Lung (tissue), 11 donors: ENCODE measurements at regions not wholly inside any gene's neighbourhood (a gene's known extent, or its start where the extent isn't known, plus 50 kb on each side); places are given as distances from the start of the nearest gene placed in this dataset.

Source experiments
- ATAC-seq: fragments of 200-7000 bp; cut with Tn5 transposase; one replicate; pipeline ENCODE4 v1.9.1; 2020; ENCODE audit warnings: moderate number of reproducible peaks; ENCODE audit not compliant: insufficient read depth, low FRiP score
- DNase-seq, 3 donors: peaks; one replicate each; pipeline ENCODE4 v3.0.0-alpha.2; 2013 to 2017
- H3K27ac ChIP-seq, 2 donors: one replicate each; pipeline ENCODE4 v1.5.1; 2013; ENCODE audit warnings: mild to moderate bottlenecking in 2 of 2, moderate library complexity in 2 of 2, control low read depth in 1 of 2, inconsistent platforms in 1 of 2, low read depth in 1 of 2, low read length in 1 of 2
- H3K27me3 ChIP-seq, 3 donors: one replicate each; pipeline ENCODE4 v1.5.1; 2013; ENCODE audit warnings: low read length in 2 of 3; ENCODE audit not compliant: control insufficient read depth in 3 of 3, insufficient read depth in 3 of 3
- H3K36me3 ChIP-seq, 4 donors: one replicate each; pipeline ENCODE4 v1.5.1; 2013; ENCODE audit warnings: low read length in 4 of 4, mild to moderate bottlenecking in 1 of 4, moderate library complexity in 1 of 4; ENCODE audit not compliant: control insufficient read depth in 4 of 4, insufficient read depth in 4 of 4
- H3K4me1 ChIP-seq, 5 donors: one replicate each; pipeline ENCODE4 v1.5.1; 2013; ENCODE audit warnings: low read length in 5 of 5, mild to moderate bottlenecking in 2 of 5, moderate library complexity in 1 of 5; ENCODE audit not compliant: control insufficient read depth in 5 of 5, insufficient read depth in 5 of 5
- H3K4me3 ChIP-seq: one replicate; pipeline ENCODE4 v1.5.1; 2013; ENCODE audit warnings: mild to moderate bottlenecking, control low read depth, moderate library complexity
- H3K9ac ChIP-seq, 2 donors: one replicate each; pipeline ENCODE4 v1.5.1; 2013; ENCODE audit warnings: low read length in 2 of 2, control low read depth in 1 of 2; ENCODE audit not compliant: insufficient read depth in 1 of 2
- H3K9me3 ChIP-seq, 4 donors: one replicate each; pipeline ENCODE4 v1.5.1; 2013; ENCODE audit warnings: low read length in 3 of 4, mild to moderate bottlenecking in 1 of 4, moderate library complexity in 1 of 4; ENCODE audit not compliant: control insufficient read depth in 4 of 4, insufficient read depth in 3 of 4
- CTCF ChIP-seq: IDR thresholded peaks from 2 replicates; pipeline ENCODE4 v1.5.1; 2012; ENCODE audit warnings: mild to moderate bottlenecking; ENCODE audit errors: control extremely low read depth, extremely low read depth
- WGBS, 2 donors: extraction: QIAGEN DNeasy Blood & Tissue Kit; methylation state at CpG; one replicate each; pipeline ENCODE4 v1.1.7; 2013; 5-methylcytosine and 5-hydroxymethylcytosine counted together
- donor health status: control.
- donor health status: control.
- donor health status: Bipolar disorder and iron deficiency.
- donor health status: healthy.
- donor health status: DM: yes; HTN: yes; CAD: no.

- DNase-seq, result no peak
- 78 to 89% methylated on average over 3 of the region's 3 CpGs for WGBS, 2 donors
Measured at GRCh38 chr6:18605841-18606240, 218.7 kb downstream of the RNF144B start.

DNA sequence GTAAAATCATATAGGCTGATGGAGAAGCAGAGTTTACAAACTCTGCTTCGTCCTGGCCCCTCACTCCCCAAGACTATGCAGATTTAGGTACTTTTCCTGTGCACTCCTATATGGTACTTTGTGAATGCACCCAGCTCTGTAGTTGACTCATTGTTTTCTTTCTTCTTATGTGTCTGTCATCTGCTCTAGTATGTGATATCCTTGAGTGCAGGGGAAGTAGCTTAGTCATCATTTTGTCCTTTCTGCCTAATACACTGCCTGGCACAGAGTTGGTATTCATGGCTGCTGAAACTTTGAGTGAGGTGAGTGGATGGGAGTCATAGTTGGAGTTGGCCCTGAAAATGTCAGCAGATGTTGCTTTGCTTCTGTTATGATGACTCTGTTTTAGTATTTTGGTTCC lies 222.6 kb downstream of the RNF144B start:
- TF ChIP-seq CTCF, result no peak
- Histone ChIP-seq H3K9ac (no peak overlapping the region), H3K9me3 (peaks cover 0 to 7% (median 0%) of the 10 kb centered on the region in 4 donors), H3K27ac (no peak overlapping the region), H3K4me3 (no peak overlapping the region), H3K36me3 (no peaks in the 10 kb centered on the region), H3K27me3 (no peaks in the 10 kb centered on the region), H3K4me1 (peaks cover 0 to 16% (median 0%) of the 10 kb centered on the region in 5 donors)
- WGBS, 2 donors, result 61 to 65% methylated on average over 1 of the region's 1 CpG
- ATAC-seq (no peak), DNase-seq (no peak)

More at GRCh38 chr6:18605841-18606240, 218.7 kb downstream of the RNF144B start:
- no peak overlapping the region for H3K4me3 ChIP-seq
- ATAC-seq, result no peak
- no peak overlapping the region for H3K27ac ChIP-seq
- no peak overlapping the region for H3K9ac ChIP-seq
- peaks cover 0 to 7% (median 0%) of the 10 kb centered on the region in 4 donors for H3K9me3 ChIP-seq
- no peaks in the 10 kb centered on the region for H3K27me3 ChIP-seq
- H3K4me1 ChIP-seq, result peaks cover 0 to 12% (median 0%) of the 10 kb centered on the region in 5 donors
- no peak for TF ChIP-seq CTCF
- H3K36me3 ChIP-seq, result no peaks in the 10 kb centered on the region

DNA sequence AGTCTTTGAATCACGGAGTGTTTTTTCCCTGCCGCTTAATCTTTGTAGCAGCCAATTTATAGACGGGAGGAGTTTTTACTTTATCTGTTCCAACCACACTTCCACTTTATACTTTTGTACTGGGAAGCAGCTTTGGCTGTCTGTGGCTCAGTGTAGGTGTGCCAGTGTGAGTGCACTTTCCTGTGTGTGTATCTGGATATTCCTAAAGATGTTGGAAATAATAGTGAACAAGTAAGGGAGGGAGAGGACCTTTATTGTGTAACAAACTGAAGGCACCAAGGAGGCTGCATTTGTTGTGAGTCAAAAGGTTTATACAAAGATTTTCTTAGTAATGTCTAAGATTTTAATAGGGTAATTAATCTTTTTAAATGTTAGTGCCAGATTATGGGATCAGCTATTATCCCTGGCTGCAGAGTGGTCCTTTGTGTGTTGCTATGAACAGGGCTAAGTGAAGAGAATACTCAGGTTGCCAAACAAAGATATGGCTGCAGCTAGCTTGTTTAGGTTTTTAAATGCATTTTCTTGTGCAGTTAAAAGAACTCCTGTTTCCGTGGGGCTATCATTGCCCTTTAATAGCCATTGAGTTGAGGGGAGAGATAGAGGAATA lies 226.3 kb downstream of the RNF144B start:
- H3K4me1 ChIP-seq, result peaks cover 0 to 16% (median 0%) of the 10 kb centered on the region in 5 donors
- H3K27ac ChIP-seq, result no peak overlapping the region
- DNase-seq (peak in 1 of 3 donors; percentile 21), ATAC-seq (no peak)
- H3K27me3 ChIP-seq, result no peaks in the 10 kb centered on the region
- no peaks in the 10 kb centered on the region for H3K36me3 ChIP-seq
- H3K9ac ChIP-seq, result no peak overlapping the region
- TF ChIP-seq CTCF, result no peak
- WGBS, 2 donors, result 48% methylated on average over 4 of the region's 4 CpGs
- H3K9me3 ChIP-seq, result peaks cover 0 to 6% (median 3%) of the 10 kb centered on the region in 4 donors
- H3K4me3 ChIP-seq, result no peak overlapping the region

- H3K4me3 ChIP-seq, result no peak overlapping the region
- TF ChIP-seq CTCF, result no peak
- 74 to 85% methylated on average over 3 of the region's 3 CpGs for WGBS, 2 donors
- no peaks in the 10 kb centered on the region for H3K4me1 ChIP-seq
- no peaks in the 10 kb centered on the region for H3K9me3 ChIP-seq
- H3K27ac ChIP-seq, result no peak overlapping the region
- no peaks in the 10 kb centered on the region for H3K36me3 ChIP-seq
- DNase-seq (no peak), ATAC-seq (no peak)
- peaks cover 0 to 3% (median 0%) of the 10 kb centered on the region in 3 donors for H3K27me3 ChIP-seq
- no peak overlapping the region for H3K9ac ChIP-seq
Measured at GRCh38 chr6:18629571-18629970, 242.4 kb downstream of the RNF144B start.
